Bronchial epithelial cell (primary cell): ENCODE measurements at regions not wholly inside any gene's neighbourhood (a gene's known extent, or its start where the extent isn't known, plus 50 kb on each side); places are given as distances from the start of the nearest gene placed in this dataset.

Source experiments
- DNase-seq: peaks from one replicate; pipeline ENCODE4 v3.0.0-alpha.2; 2010; ENCODE audit warnings: low read depth
- FAIRE-seq: peaks from 2 replicates; lab custom pipeline; 2011; peaks lifted over from hg19 to GRCh38; lab: Jason Lieb, UNC
- H3K27me3 ChIP-seq: 2 replicates; pipeline ENCODE4 v1.5.1; 2011; ENCODE audit warnings: low read length; ENCODE audit not compliant: control insufficient read depth, insufficient read depth
- H3K36me3 ChIP-seq: 2 replicates; pipeline ENCODE4 v1.5.1; 2011; ENCODE audit warnings: low read length; ENCODE audit not compliant: control insufficient read depth, insufficient read depth
- H3K4me3 ChIP-seq: 2 replicates; pipeline ENCODE4 v1.5.1; 2011; ENCODE audit warnings: mild to moderate bottlenecking, low read depth, low read length, control low read depth
- CTCF ChIP-seq: IDR thresholded peaks from 2 replicates; pipeline ENCODE4 v1.5.1; 2011; ENCODE audit warnings: mild to moderate bottlenecking, moderate library complexity, low read length, control low read depth, inconsistent platforms; ENCODE audit not compliant: insufficient read depth, severe bottlenecking

GRCh38 chr2:228657807-228658402, 476.4 kb upstream of the SPHKAP start:
- TF ChIP-seq CTCF: peak; percentile 43
- FAIRE-seq (no peak), DNase-seq (peak; percentile 48)
- no peaks in the 10 kb centered on the region for H3K27me3 ChIP-seq
- no peak overlapping the region for H3K4me3 ChIP-seq
- no peaks in the 10 kb centered on the region for H3K36me3 ChIP-seq

- Histone ChIP-seq H3K4me3 (no peak overlapping the region), H3K36me3 (no peaks in the 10 kb centered on the region), H3K27me3 (no peaks in the 10 kb centered on the region)
- DNase-seq (peak; percentile 13), FAIRE-seq (no peak)
- TF ChIP-seq CTCF: no peak
These were observed 473.8 kb upstream of the SPHKAP start for GRCh38 chr2:228655331-228655730.

- DNase-seq (peak; percentile 31), FAIRE-seq (no peak)
- no peaks in the 10 kb centered on the region for H3K36me3 ChIP-seq
- TF ChIP-seq CTCF: no peak
- no peak overlapping the region for H3K4me3 ChIP-seq
- no peaks in the 10 kb centered on the region for H3K27me3 ChIP-seq
These were observed 473.2 kb upstream of the SPHKAP start for GRCh38 chr2:228654707-228655106.

- H3K4me3 ChIP-seq: no peak overlapping the region
- no peaks in the 10 kb centered on the region for H3K36me3 ChIP-seq
- TF ChIP-seq CTCF: no peak
- no peak for FAIRE-seq
- H3K27me3 ChIP-seq: no peaks in the 10 kb centered on the region
- DNase-seq: no peak
These were observed 472.4 kb upstream of the SPHKAP start for GRCh38 chr2:228653884-228654283.

GRCh38 chr2:228652366-228652765, 470.9 kb upstream of the SPHKAP start:
- TF ChIP-seq CTCF: no peak
- FAIRE-seq (no peak), DNase-seq (no peak)
- Histone ChIP-seq H3K4me3 (no peak overlapping the region), H3K36me3 (no peaks in the 10 kb centered on the region), H3K27me3 (no peaks in the 10 kb centered on the region)

- FAIRE-seq: no peak
- no peak for DNase-seq
- no peak for TF ChIP-seq CTCF
- H3K27me3 ChIP-seq: no peaks in the 10 kb centered on the region
- H3K4me3 ChIP-seq: no peak overlapping the region
- no peaks in the 10 kb centered on the region for H3K36me3 ChIP-seq
These were observed 468.4 kb upstream of the SPHKAP start for GRCh38 chr2:228649876-228650275.
